GM12878 (cell line): ENCODE measurements at regions not wholly inside any gene's neighbourhood (a gene's known extent, or its start where the extent isn't known, plus 50 kb on each side); places are given as distances from the start of the nearest gene placed in this dataset.

ENCODE experiments used
- ATAC-seq: fragments of 200-7000 bp; cut with Tn5 transposase; 3 replicates; pipeline ENCODE4 v1.9.1; 2020; ENCODE audit warnings: mild to moderate bottlenecking, moderate library complexity
- BruUV-seq: library from RNA; stranded (reverse); fragments of 400-500 nt; replicated peaks from 2 replicates; lab custom pipeline; 2021; lab: Mats Ljungman, UMichigan
- CTCF ChIA-PET: fragments of 300-600 bp; sonication (Branson Sonifier 250); formaldehyde crosslinking; extraction: SDS; loops from one replicate; lab custom pipeline; 2021; ENCODE audit warnings: inconsistent platforms; lab: Yijun Ruan, JAX
- POLR2A ChIA-PET: fragments of 350-600 bp; formaldehyde crosslinking; extraction: SDS; loops from one replicate; lab custom pipeline; 2021; ENCODE audit warnings: inconsistent platforms; lab: Charles Lee
- RAD21 ChIA-PET: fragments of 300-600 bp; sonication (Branson Sonifier 250); formaldehyde crosslinking; loops from one replicate; lab custom pipeline; 2023; ENCODE audit warnings: antibody characterized with exemption; ENCODE audit not compliant: unreplicated experiment; lab: Charles Lee
- SMC1A ChIA-PET: fragments of 300-600 bp; sonication (Branson Sonifier 250); formaldehyde crosslinking; loops from one replicate; lab custom pipeline; 2023; ENCODE audit not compliant: unreplicated experiment, uncharacterized antibody; lab: Charles Lee
- DNase-seq: peaks from one replicate; pipeline ENCODE4 v3.0.0-alpha.2; 2011; ENCODE audit warnings: low read depth, low spot score
- FAIRE-seq: peaks from 3 replicates; lab custom pipeline; 2011; peaks lifted over from hg19 to GRCh38; lab: Jason Lieb, UNC
- H2AFZ ChIP-seq: 2 replicates; pipeline ENCODE4 v1.6.0; 2011; ENCODE audit warnings: low read depth, low read length, control low read depth; ENCODE audit not compliant: control insufficient read depth
- H3K27ac ChIP-seq: 2 replicates; pipeline ENCODE4 v1.5.1; 2011; ENCODE audit warnings: control low read depth; ENCODE audit not compliant: control insufficient read depth, insufficient read depth
- H3K27me3 ChIP-seq, 2 experiments: replicated peaks in 1 of 2; 2 replicates each; pipeline versions ENCODE4 v1.6.0 to v1.6.1; 2011; ENCODE audit warnings: low read length in 1 of 2; ENCODE audit not compliant: control insufficient read depth in 2 of 2, insufficient read depth in 2 of 2
- H3K36me3 ChIP-seq, 2 experiments: 2 replicates each; pipeline ENCODE4 v1.5.1; 2011; ENCODE audit warnings: low read length in 1 of 2; ENCODE audit not compliant: control insufficient read depth in 2 of 2, insufficient read depth in 2 of 2
- H3K4me1 ChIP-seq: 2 replicates; pipeline ENCODE4 v1.6.1; 2011; ENCODE audit warnings: mild to moderate bottlenecking, low read length, moderate library complexity, mixed read lengths; ENCODE audit not compliant: control insufficient read depth, insufficient read depth
- H3K4me2 ChIP-seq: 2 replicates; pipeline ENCODE4 v1.6.0; 2011; ENCODE audit warnings: control low read depth; ENCODE audit not compliant: control insufficient read depth, insufficient read depth
- H3K4me3 ChIP-seq: fragments of 200-600 bp; sonication (generic); 2 replicates; pipeline ENCODE4 v1.5.1; 2016
- H3K79me2 ChIP-seq: 2 replicates; pipeline ENCODE4 v1.6.0; 2011; ENCODE audit warnings: low read length; ENCODE audit not compliant: control insufficient read depth, insufficient read depth
- H3K9ac ChIP-seq: 2 replicates; pipeline ENCODE4 v1.8.0; 2011; ENCODE audit warnings: low read length, control low read depth, mixed read lengths; ENCODE audit not compliant: control insufficient read depth, insufficient read depth
- H3K9me3 ChIP-seq: replicated peaks from 3 replicates; pipeline ENCODE4 v1.5.1; 2011; ENCODE audit warnings: mild to moderate bottlenecking, low read length; ENCODE audit not compliant: control insufficient read depth, insufficient read depth
- H4K20me1 ChIP-seq: 2 replicates; pipeline ENCODE4 v1.6.0; 2011; ENCODE audit not compliant: control insufficient read depth, insufficient read depth
- ATF2 ChIP-seq: IDR thresholded peaks from 2 replicates; pipeline ENCODE4 v1.6.1; 2012; ENCODE audit warnings: low read length, inconsistent platforms
- ATF3 ChIP-seq: IDR thresholded peaks from 2 replicates; pipeline ENCODE4 v1.6.1; 2011; ENCODE audit warnings: low read depth, mild to moderate bottlenecking, low read length, moderate library complexity, borderline replicate concordance; ENCODE audit errors: extremely low read depth
- BCLAF1 ChIP-seq: fragments of 450-650 bp; IDR thresholded peaks from 2 replicates; pipeline ENCODE4 v1.6.1; 2017; ENCODE audit warnings: antibody characterized with exemption, mild to moderate bottlenecking, moderate library complexity
- CHD1 ChIP-seq: IDR thresholded peaks from 2 replicates; pipeline ENCODE4 v1.6.1; 2012; ENCODE audit warnings: low read depth, low read length, improper control_type of control experiment
- CHD2 ChIP-seq: IDR thresholded peaks from 2 replicates; pipeline ENCODE4 v1.6.1; 2011; ENCODE audit warnings: low read depth, low read length, improper control_type of control experiment, borderline replicate concordance
- E4F1 ChIP-seq: fragments of 450-650 bp; IDR thresholded peaks from 2 replicates; pipeline ENCODE4 v1.6.1; 2018; ENCODE audit warnings: borderline replicate concordance, mild to moderate bottlenecking; ENCODE audit not compliant: partially characterized antibody
- EGR1 ChIP-seq, 2 experiments: IDR thresholded peaks; 1 replicate in 1 of 2; 2 replicates in 1 of 2; pipeline ENCODE4 v1.6.1; 2011 to 2012; ENCODE audit warnings: low read depth in 2 of 2, low read length in 2 of 2, borderline replicate concordance in 1 of 2, mild to moderate bottlenecking in 1 of 2, moderate library complexity in 1 of 2
- HCFC1 ChIP-seq: fragments of 150-350 bp; IDR thresholded peaks from 2 replicates; pipeline ENCODE4 v1.6.1; 2014; ENCODE audit warnings: low read length
- HDAC6 ChIP-seq: fragments of 200-600 bp; sonication (generic); IDR thresholded peaks from one replicate; pipeline ENCODE4 v1.8.0; 2017; ENCODE audit warnings: antibody characterized with exemption; ENCODE audit not compliant: unreplicated experiment
- MEF2A ChIP-seq: IDR thresholded peaks from 2 replicates; pipeline ENCODE4 v1.6.1; 2011; ENCODE audit warnings: low read depth, mild to moderate bottlenecking, low read length, moderate library complexity; ENCODE audit not compliant: insufficient read depth
- NFXL1 ChIP-seq: fragments of 450-650 bp; IDR thresholded peaks from 2 replicates; pipeline ENCODE4 v1.6.1; 2017; ENCODE audit warnings: antibody characterized with exemption, mild to moderate bottlenecking, borderline replicate concordance
- NRF1 ChIP-seq: conservative IDR thresholded peaks from 2 replicates; pipeline ENCODE4 v1.6.1; 2011; ENCODE audit warnings: mild to moderate bottlenecking, low read depth, low read length, improper control_type of control experiment
- POLR2A ChIP-seq: IDR thresholded peaks from 2 replicates; pipeline ENCODE4 v1.6.1; 2011; ENCODE audit warnings: low read depth, mild to moderate bottlenecking, low read length
- RELA ChIP-seq: fragments of 450-650 bp; IDR thresholded peaks from 2 replicates; pipeline ENCODE4 v1.8.0; 2014; ENCODE audit warnings: borderline replicate concordance; ENCODE audit not compliant: partially characterized antibody
- SMAD5 ChIP-seq: IDR thresholded peaks from 2 replicates; pipeline ENCODE4 v1.6.1; 2016; ENCODE audit warnings: antibody characterized with exemption, low read depth
- ZNF274 ChIP-seq: IDR thresholded peaks from one replicate; pipeline ENCODE4 v1.8.0; 2011; ENCODE audit not compliant: insufficient read length, insufficient read depth
- ZNF622 ChIP-seq: fragments of 450-650 bp; IDR thresholded peaks from 2 replicates; pipeline ENCODE4 v1.6.1; 2017; ENCODE audit warnings: mild to moderate bottlenecking, inconsistent platforms
- ZZZ3 ChIP-seq: IDR thresholded peaks from 2 replicates; pipeline ENCODE4 v1.6.1; 2011; ENCODE audit warnings: low read depth; ENCODE audit not compliant: control insufficient read depth, insufficient read length
- in situ Hi-C: fragments of 300-500 bp; cut with MboI; formaldehyde crosslinking; loops from 9 replicates; pipeline ENCODE4 v1.14.3; 2018; ENCODE audit warnings: mixed read lengths
- intact Hi-C: fragments of 100-400 bp; cut with micrococcal nuclease; formaldehyde crosslinking; loops from one replicate; pipeline ENCODE4 v1.14.2; 2022; ENCODE audit not compliant: unreplicated experiment

DNA sequence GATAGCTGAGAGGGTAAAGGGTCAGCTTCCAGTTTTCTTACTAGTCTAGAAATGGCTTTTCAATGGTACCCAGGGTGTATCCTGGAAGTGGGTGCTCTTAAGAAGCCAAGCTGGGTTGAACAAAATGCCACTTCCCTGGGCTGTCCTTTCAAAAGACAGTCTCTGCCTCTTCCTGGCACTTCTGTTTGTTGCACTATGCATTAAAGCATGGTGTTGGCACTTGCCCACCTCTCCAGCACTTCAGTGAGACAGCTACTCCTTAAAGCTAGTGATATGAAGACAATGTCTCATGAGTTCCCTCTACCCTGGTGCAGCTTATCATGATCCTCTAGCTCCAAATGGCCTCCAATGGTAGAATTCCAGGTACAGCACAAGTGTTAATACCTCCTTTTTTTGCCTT is 74.3 kb upstream of the IGFBP5 start:
- ATAC-seq: no peak
- RAD21 ChIA-PET: no interaction called here
- POLR2A ChIA-PET: no interaction called here
- no peak overlapping the region for H3K9ac ChIP-seq
- no peaks in the 10 kb centered on the region for H3K4me1 ChIP-seq
- BruUV-seq: no TSS peak
- H3K36me3 ChIP-seq: no peaks in the 10 kb centered on the region
- intact Hi-C loops: no loop called here
- in situ Hi-C loops: no loop called here
- no peak overlapping the region for H2AFZ ChIP-seq
- H3K27ac ChIP-seq: no peak overlapping the region
- no peak overlapping the region for H3K4me3 ChIP-seq
- CTCF ChIA-PET: interaction anchor here (1.2 kb wide), 1 partner anchor 11 kb away, joined by 5 read pairs; no protein-coding TSS in a partner anchor
- H3K9me3 ChIP-seq: no peaks in the 10 kb centered on the region
- SMC1A ChIA-PET: no interaction called here
- no peak for DNase-seq
- peaks cover 1 to 6% of the 10 kb centered on the region in 2 experiments; a peak in 3 of 4 replicates for H3K27me3 ChIP-seq
- no peak for FAIRE-seq
- H3K79me2 ChIP-seq: no peaks in the 10 kb centered on the region
- H3K4me2 ChIP-seq: no peak overlapping the region
- TF ChIP-seq ZZZ3: no peak
- no peak for TF ChIP-seq RELA
- no peak for TF ChIP-seq CHD2
- no peak for TF ChIP-seq ATF3
- TF ChIP-seq POLR2A: no peak
- TF ChIP-seq ZNF622: no peak
- no peak for TF ChIP-seq MEF2A
- no peak for TF ChIP-seq CHD1
- TF ChIP-seq E4F1: no peak
- TF ChIP-seq ATF2: no peak
- no peak for TF ChIP-seq ZNF274
- no peak for TF ChIP-seq HCFC1
- TF ChIP-seq EGR1 (IDR thresholded peaks at IDR 0.05; ENCODE audit: borderline replicate concordance in 1 of 2, low read depth in 2 of 2, low read length in 2 of 2): no peak
- no peak for TF ChIP-seq HDAC6
- no peak for TF ChIP-seq BCLAF1
- no peak for TF ChIP-seq NFXL1
- TF ChIP-seq SMAD5: no peak
- TF ChIP-seq NRF1: no peak
- TF ChIP-seq, all 136 proteins: peak for 0
- H4K20me1 ChIP-seq: no peaks in the 10 kb centered on the region
